ENCODE measurements at regions not wholly inside any gene's neighbourhood (a gene's known extent, or its start where the extent isn't known, plus 50 kb on each side); places are given as distances from the start of the nearest gene placed in this dataset.

GRCh38 chr2:139918982-139919381 lies 1138.8 kb upstream of the NXPH2 start:
- DNase-seq (ENCODE audit: low spot score, unreplicated experiment): no peak
- Mint-ChIP-seq H3K27me3 (no peaks in the 10 kb centered on the region), H3K4me3 (ENCODE audit: low read depth) (no peak overlapping the region), H3K36me3 (ENCODE audit: insufficient read depth) (no peaks in the 10 kb centered on the region), H3K9me3 (ENCODE audit: low read depth) (no peaks in the 10 kb centered on the region), H3K27ac (no peak overlapping the region), H3K4me1 (ENCODE audit: low read depth) (no peaks in the 10 kb centered on the region)
- no peak for TF ChIP-seq CTCF (IDR thresholded peaks at IDR 0.05; ENCODE audit: unreplicated experiment)

DNA sequence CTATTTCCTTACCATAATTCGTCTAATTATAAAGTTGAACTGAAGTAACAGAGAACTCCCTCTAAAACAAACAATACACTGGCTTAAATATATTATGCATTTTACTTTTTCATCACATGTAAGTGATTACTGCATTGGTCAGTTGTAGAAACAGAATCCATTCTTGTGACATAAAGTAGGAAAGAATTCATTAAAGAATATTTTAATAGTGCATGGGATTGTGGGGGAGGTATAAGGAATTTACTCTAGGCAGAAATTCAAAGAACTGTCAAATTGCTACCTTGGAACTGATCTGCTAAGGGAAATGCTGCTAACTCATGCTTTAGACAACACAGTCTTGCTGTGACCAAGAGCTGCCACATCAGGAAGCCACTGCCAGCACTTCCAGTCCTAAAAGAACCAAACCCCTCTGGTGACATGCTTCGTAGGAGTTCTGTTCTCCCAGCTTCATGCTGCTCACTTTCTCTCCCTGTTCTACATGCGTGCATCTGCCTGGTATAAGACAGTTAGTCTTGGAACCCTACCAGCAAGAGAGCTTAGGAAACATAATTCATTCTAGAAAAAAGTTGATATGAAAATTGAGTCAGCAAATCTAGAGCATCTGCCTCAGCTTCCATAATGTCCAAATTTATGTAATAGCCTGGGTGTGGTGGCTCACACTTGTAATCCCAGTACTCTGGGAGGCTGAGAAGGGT lies 1137.6 kb upstream of the NXPH2 start:
- DNase-seq (ENCODE audit: low spot score, unreplicated experiment): no peak
- TF ChIP-seq CTCF (IDR thresholded peaks at IDR 0.05; ENCODE audit: unreplicated experiment): no peak
- H3K9me3 Mint-ChIP-seq (ENCODE audit: low read depth): peaks cover 1% of the 10 kb centered on the region
- no peak overlapping the region for H3K27ac Mint-ChIP-seq
- no peaks in the 10 kb centered on the region for H3K36me3 Mint-ChIP-seq (ENCODE audit: insufficient read depth)
- no peak overlapping the region for H3K4me3 Mint-ChIP-seq (ENCODE audit: low read depth)
- H3K4me1 Mint-ChIP-seq (ENCODE audit: low read depth): no peaks in the 10 kb centered on the region
- H3K27me3 Mint-ChIP-seq: no peaks in the 10 kb centered on the region

DNA sequence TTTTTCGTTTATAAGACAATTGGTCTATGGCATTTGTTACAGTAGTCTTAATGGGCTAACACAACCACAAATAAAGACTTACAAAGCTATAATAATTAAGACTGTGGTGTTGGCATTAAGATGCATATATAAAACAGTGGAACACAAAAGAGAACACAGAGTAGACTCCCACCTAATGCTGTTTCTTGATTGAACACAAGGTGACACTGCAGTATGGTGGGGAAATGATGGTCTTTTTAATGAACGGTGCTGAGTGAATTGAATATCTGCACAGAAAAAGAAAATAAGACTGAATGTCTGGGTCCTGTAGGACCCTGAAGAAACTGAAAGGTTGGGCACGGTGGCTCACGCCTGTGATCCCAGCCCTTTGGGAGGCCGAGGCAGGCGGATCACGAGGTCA lies 1136.6 kb upstream of the NXPH2 start:
- H3K27me3 Mint-ChIP-seq: no peaks in the 10 kb centered on the region
- no peak for DNase-seq (ENCODE audit: low spot score, unreplicated experiment)

GRCh38 chr2:139911160-139911559 lies 1131.0 kb upstream of the NXPH2 start:
- Mint-ChIP-seq H3K9me3 (ENCODE audit: low read depth) (peaks cover 7% of the 10 kb centered on the region), H3K4me3 (ENCODE audit: low read depth) (no peak overlapping the region), H3K36me3 (ENCODE audit: insufficient read depth) (no peaks in the 10 kb centered on the region), H3K4me1 (ENCODE audit: low read depth) (no peaks in the 10 kb centered on the region), H3K27ac (no peak overlapping the region), H3K27me3 (no peaks in the 10 kb centered on the region)
- no peak for DNase-seq (ENCODE audit: low spot score, unreplicated experiment)
- no peak for TF ChIP-seq CTCF (IDR thresholded peaks at IDR 0.05; ENCODE audit: unreplicated experiment)

More for the DNA sequence above, 1136.6 kb upstream of the NXPH2 start:
- Mint-ChIP-seq H3K36me3 (ENCODE audit: insufficient read depth) (no peaks in the 10 kb centered on the region), H3K4me1 (ENCODE audit: low read depth) (no peaks in the 10 kb centered on the region), H3K27ac (no peak overlapping the region), H3K9me3 (ENCODE audit: low read depth) (peaks cover 7% of the 10 kb centered on the region), H3K4me3 (ENCODE audit: low read depth) (no peak overlapping the region)
- TF ChIP-seq CTCF (IDR thresholded peaks at IDR 0.05; ENCODE audit: unreplicated experiment): no peak

GRCh38 chr2:139909136-139909535 lies 1128.9 kb upstream of the NXPH2 start:
- DNase-seq (ENCODE audit: low spot score, unreplicated experiment): no peak
- Mint-ChIP-seq H3K4me3 (ENCODE audit: low read depth) (no peak overlapping the region), H3K27ac (no peak overlapping the region), H3K9me3 (ENCODE audit: low read depth) (peaks cover 7% of the 10 kb centered on the region), H3K36me3 (ENCODE audit: insufficient read depth) (no peaks in the 10 kb centered on the region), H3K4me1 (ENCODE audit: low read depth) (no peaks in the 10 kb centered on the region), H3K27me3 (no peaks in the 10 kb centered on the region)
- no peak for TF ChIP-seq CTCF (IDR thresholded peaks at IDR 0.05; ENCODE audit: unreplicated experiment)
